ENCODE measurements at regions not wholly inside any gene's neighbourhood (a gene's known extent, or its start where the extent isn't known, plus 50 kb on each side); places are given as distances from the start of the nearest gene placed in this dataset.

DNA sequence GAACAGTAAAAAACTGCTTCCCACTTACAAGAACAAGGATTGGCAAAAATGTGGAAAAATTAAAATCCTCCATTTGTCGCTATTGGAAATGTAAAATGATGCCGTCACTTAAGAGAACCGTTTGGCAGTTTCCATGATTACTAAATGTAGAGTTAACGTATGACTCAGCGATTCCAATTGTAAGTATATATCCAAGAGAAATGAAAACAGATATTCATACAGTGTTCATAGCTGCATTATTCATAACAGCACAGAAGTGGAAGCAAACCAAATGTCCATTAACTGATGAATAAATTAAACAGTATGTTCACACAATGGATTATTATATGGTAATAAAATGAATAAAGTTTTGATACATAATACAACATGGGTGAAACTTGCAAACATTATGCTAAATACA is 971.0 kb downstream of the AMY1C start:
- BruUV-seq (replicated peaks): no TSS peak
- H3K4me1 ChIP-seq (ENCODE audit: control insufficient read depth, insufficient read depth, low read length): no peaks in the 10 kb centered on the region
- no peaks in the 10 kb centered on the region for H3K9me3 ChIP-seq (ENCODE audit: control insufficient read depth, insufficient read depth, low read depth, low read length)
- H3K4me3 ChIP-seq (ENCODE audit: low read depth in 2 of 2, low read length in 2 of 2): no peak overlapping the region
- ATAC-seq (no peak), DNase-seq (ENCODE audit: low read depth, low spot score) (no peak)
- intact Hi-C loops (cut with micrococcal nuclease; ENCODE audit: unreplicated experiment): no loop called here
- no peak for TF ChIP-seq POLR2AphosphoS5 (IDR thresholded peaks at IDR 0.05; ENCODE audit: low read depth, low read length)
- POLR2A ChIA-PET: no interaction called here
- H3K27me3 ChIP-seq (ENCODE audit: control insufficient read depth, insufficient read depth, low read length): no peaks in the 10 kb centered on the region
- H3K36me3 ChIP-seq (ENCODE audit: control insufficient read depth, insufficient read depth, low read length): no peaks in the 10 kb centered on the region
- CTCF ChIA-PET: no interaction called here
- in situ Hi-C loops (cut with HindIII; ENCODE audit: low pct_unique_long_range_greater_than_20kb, low sequenced_read_pairs): no loop called here
- H3K27ac ChIP-seq (ENCODE audit: low read length): no peak overlapping the region

DNA sequence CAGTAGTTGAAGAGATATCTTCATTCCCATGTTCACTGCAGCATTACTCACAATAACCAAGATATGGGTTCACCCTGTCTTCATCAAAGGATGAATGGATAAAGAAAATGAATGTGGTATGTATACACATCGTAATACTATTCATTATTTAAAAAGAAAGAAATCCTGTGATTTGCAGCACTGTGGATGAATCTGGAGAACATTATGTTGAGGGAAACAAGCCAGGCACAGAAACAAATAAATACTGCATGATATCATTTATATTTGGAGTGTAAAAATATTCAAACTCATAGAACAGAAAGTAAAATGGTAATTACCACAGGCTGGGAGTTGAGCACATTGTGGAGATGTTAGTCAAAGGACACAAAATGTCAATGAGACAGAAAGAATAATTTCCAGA is 977.2 kb downstream of the AMY1C start:
- in situ Hi-C loops (cut with HindIII; ENCODE audit: low pct_unique_long_range_greater_than_20kb, low sequenced_read_pairs) (no loop called here), intact Hi-C loops (cut with micrococcal nuclease; ENCODE audit: unreplicated experiment) (no loop called here)
- ChIA-PET CTCF (no interaction called here), POLR2A (no interaction called here)
- no peaks in the 10 kb centered on the region for H3K9me3 ChIP-seq (ENCODE audit: control insufficient read depth, insufficient read depth, low read depth, low read length)
- H3K27me3 ChIP-seq (ENCODE audit: control insufficient read depth, insufficient read depth, low read length): no peaks in the 10 kb centered on the region
- BruUV-seq (replicated peaks): no TSS peak
- DNase-seq (ENCODE audit: low read depth, low spot score): no peak
- no peak overlapping the region for H3K4me3 ChIP-seq (ENCODE audit: low read depth in 2 of 2, low read length in 2 of 2)
- ATAC-seq: no peak
- no peaks in the 10 kb centered on the region for H3K4me1 ChIP-seq (ENCODE audit: control insufficient read depth, insufficient read depth, low read length)
- H3K27ac ChIP-seq (ENCODE audit: low read length): no peak overlapping the region
- no peak for TF ChIP-seq POLR2AphosphoS5 (IDR thresholded peaks at IDR 0.05; ENCODE audit: low read depth, low read length)
- TF ChIP-seq, protein P1, sequence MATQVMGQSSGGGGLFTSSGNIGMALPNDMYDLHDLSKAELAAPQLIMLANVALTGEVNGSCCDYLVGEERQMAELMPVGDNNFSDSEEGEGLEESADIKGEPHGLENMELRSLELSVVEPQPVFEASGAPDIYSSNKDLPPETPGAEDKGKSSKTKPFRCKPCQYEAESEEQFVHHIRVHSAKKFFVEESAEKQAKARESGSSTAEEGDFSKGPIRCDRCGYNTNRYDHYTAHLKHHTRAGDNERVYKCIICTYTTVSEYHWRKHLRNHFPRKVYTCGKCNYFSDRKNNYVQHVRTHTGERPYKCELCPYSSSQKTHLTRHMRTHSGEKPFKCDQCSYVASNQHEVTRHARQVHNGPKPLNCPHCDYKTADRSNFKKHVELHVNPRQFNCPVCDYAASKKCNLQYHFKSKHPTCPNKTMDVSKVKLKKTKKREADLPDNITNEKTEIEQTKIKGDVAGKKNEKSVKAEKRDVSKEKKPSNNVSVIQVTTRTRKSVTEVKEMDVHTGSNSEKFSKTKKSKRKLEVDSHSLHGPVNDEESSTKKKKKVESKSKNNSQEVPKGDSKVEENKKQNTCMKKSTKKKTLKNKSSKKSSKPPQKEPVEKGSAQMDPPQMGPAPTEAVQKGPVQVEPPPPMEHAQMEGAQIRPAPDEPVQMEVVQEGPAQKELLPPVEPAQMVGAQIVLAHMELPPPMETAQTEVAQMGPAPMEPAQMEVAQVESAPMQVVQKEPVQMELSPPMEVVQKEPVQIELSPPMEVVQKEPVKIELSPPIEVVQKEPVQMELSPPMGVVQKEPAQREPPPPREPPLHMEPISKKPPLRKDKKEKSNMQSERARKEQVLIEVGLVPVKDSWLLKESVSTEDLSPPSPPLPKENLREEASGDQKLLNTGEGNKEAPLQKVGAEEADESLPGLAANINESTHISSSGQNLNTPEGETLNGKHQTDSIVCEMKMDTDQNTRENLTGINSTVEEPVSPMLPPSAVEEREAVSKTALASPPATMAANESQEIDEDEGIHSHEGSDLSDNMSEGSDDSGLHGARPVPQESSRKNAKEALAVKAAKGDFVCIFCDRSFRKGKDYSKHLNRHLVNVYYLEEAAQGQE (IDR thresholded peaks at IDR 0.05; ENCODE audit: insufficient read depth in 1 of 2, low read depth in 2 of 2, low read length in 1 of 2): no peak
- no peak for TF ChIP-seq TCF7L2 (IDR thresholded peaks at IDR 0.05; ENCODE audit: low read depth, low read length)
- TF ChIP-seq SIN3A (IDR thresholded peaks at IDR 0.05; ENCODE audit: borderline replicate concordance, insufficient read depth, low read depth, low read length): no peak
- TF ChIP-seq, protein P2, sequence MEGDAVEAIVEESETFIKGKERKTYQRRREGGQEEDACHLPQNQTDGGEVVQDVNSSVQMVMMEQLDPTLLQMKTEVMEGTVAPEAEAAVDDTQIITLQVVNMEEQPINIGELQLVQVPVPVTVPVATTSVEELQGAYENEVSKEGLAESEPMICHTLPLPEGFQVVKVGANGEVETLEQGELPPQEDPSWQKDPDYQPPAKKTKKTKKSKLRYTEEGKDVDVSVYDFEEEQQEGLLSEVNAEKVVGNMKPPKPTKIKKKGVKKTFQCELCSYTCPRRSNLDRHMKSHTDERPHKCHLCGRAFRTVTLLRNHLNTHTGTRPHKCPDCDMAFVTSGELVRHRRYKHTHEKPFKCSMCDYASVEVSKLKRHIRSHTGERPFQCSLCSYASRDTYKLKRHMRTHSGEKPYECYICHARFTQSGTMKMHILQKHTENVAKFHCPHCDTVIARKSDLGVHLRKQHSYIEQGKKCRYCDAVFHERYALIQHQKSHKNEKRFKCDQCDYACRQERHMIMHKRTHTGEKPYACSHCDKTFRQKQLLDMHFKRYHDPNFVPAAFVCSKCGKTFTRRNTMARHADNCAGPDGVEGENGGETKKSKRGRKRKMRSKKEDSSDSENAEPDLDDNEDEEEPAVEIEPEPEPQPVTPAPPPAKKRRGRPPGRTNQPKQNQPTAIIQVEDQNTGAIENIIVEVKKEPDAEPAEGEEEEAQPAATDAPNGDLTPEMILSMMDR (IDR thresholded peaks at IDR 0.05): no peak
- H3K36me3 ChIP-seq (ENCODE audit: control insufficient read depth, insufficient read depth, low read length): no peaks in the 10 kb centered on the region

DNA sequence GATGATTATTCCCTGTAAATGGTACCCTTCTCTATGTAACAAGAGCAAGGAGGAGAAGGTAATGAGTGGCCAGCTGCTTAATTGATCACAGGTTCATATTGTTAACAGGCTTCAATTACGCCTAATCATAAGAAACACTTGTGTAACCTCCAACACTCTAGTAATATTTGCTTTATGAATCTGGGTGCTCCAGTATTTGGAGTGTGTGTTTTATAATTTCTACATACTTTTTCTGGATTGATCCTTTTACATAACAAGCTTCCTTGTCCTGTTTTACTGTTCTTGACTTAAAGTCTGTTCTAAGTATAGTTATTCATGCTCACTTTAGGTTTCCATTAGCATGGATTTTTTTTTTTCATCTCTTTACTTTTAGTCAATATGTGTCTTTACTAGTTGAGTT is 984.2 kb downstream of the AMY1C start:
- no peaks in the 10 kb centered on the region for H3K36me3 ChIP-seq (ENCODE audit: control insufficient read depth, insufficient read depth, low read length)
- no TSS peak for BruUV-seq (replicated peaks)
- ATAC-seq (no peak), DNase-seq (ENCODE audit: low read depth, low spot score) (no peak)
- H3K27me3 ChIP-seq (ENCODE audit: control insufficient read depth, insufficient read depth, low read length): no peaks in the 10 kb centered on the region
- ChIA-PET POLR2A (no interaction called here), CTCF (no interaction called here)
- no peaks in the 10 kb centered on the region for H3K4me1 ChIP-seq (ENCODE audit: control insufficient read depth, insufficient read depth, low read length)
- H3K27ac ChIP-seq (ENCODE audit: low read length): no peak overlapping the region
- no peaks in the 10 kb centered on the region for H3K9me3 ChIP-seq (ENCODE audit: control insufficient read depth, insufficient read depth, low read depth, low read length)
- TF ChIP-seq TCF7L2 (IDR thresholded peaks at IDR 0.05; ENCODE audit: low read depth, low read length) (no peak), SIN3A (IDR thresholded peaks at IDR 0.05; ENCODE audit: borderline replicate concordance, insufficient read depth, low read depth, low read length) (no peak)
- intact Hi-C loops (cut with micrococcal nuclease; ENCODE audit: unreplicated experiment): no loop called here
- H3K4me3 ChIP-seq (ENCODE audit: low read depth in 2 of 2, low read length in 2 of 2): no peak overlapping the region
- in situ Hi-C loops (cut with HindIII; ENCODE audit: low pct_unique_long_range_greater_than_20kb, low sequenced_read_pairs): no loop called here

Measured in Panc1 (cell line).